Hepatocyte (in vitro differentiated cells): ENCODE measurements at regions not wholly inside any gene's neighbourhood (a gene's known extent, or its start where the extent isn't known, plus 50 kb on each side); places are given as distances from the start of the nearest gene placed in this dataset.

Experiments
- DNase-seq: peaks from one replicate; pipeline ENCODE4 v3.0.0-alpha.2; 2016; ENCODE audit warnings: low spot score
- H2AFZ ChIP-seq: fragments of 200-600 bp; sonication (generic); 2 replicates; pipeline ENCODE4 v1.6.0; 2016; ENCODE audit warnings: antibody characterized with exemption, mild to moderate bottlenecking
- H3K27ac ChIP-seq: fragments of 200-600 bp; sonication (generic); 2 replicates; pipeline ENCODE4 v1.5.1; 2016; ENCODE audit warnings: mild to moderate bottlenecking
- H3K27me3 ChIP-seq: fragments of 200-600 bp; sonication (generic); 2 replicates; pipeline ENCODE4 v1.6.1; 2016
- H3K36me3 ChIP-seq: fragments of 200-600 bp; sonication (generic); replicated peaks from 2 replicates; pipeline ENCODE4 v1.5.1; 2016; ENCODE audit warnings: low read depth; ENCODE audit not compliant: insufficient read depth
- H3K4me1 ChIP-seq: fragments of 200-600 bp; sonication (generic); 2 replicates; pipeline ENCODE4 v1.5.1; 2016; ENCODE audit warnings: mild to moderate bottlenecking, moderate library complexity; ENCODE audit not compliant: insufficient read depth
- H3K4me2 ChIP-seq: fragments of 200-600 bp; sonication (generic); 2 replicates; pipeline ENCODE4 v1.6.0; 2016
- H3K4me3 ChIP-seq: fragments of 200-600 bp; sonication (generic); 2 replicates; pipeline ENCODE4 v1.5.1; 2016; ENCODE audit warnings: mild to moderate bottlenecking
- H3K79me2 ChIP-seq: fragments of 200-600 bp; sonication (generic); 2 replicates; pipeline ENCODE4 v1.6.0; 2017; ENCODE audit warnings: mild to moderate bottlenecking
- H3K9me2 ChIP-seq: fragments of 200-600 bp; sonication (generic); replicated peaks from 2 replicates; pipeline ENCODE4 v1.6.0; 2017; ENCODE audit warnings: mild to moderate bottlenecking; ENCODE audit not compliant: insufficient read depth
- H3K9me3 ChIP-seq: fragments of 200-600 bp; sonication (generic); 2 replicates; pipeline ENCODE4 v1.5.1; 2016; ENCODE audit warnings: low read depth, mild to moderate bottlenecking
- H4K20me1 ChIP-seq: fragments of 200-600 bp; sonication (generic); 2 replicates; pipeline ENCODE4 v1.6.0; 2016; ENCODE audit warnings: mild to moderate bottlenecking; ENCODE audit not compliant: insufficient read depth, poor library complexity, severe bottlenecking
- EZH2 ChIP-seq: fragments of 200-600 bp; sonication (generic); IDR thresholded peaks from 2 replicates; pipeline ENCODE4 v1.6.1; 2016; ENCODE audit warnings: antibody characterized with exemption, mild to moderate bottlenecking, borderline replicate concordance
- EZH2phosphoT487 ChIP-seq: fragments of 200-600 bp; sonication (generic); IDR thresholded peaks from one replicate; pipeline ENCODE4 v1.6.1; 2018; ENCODE audit warnings: antibody characterized with exemption, mild to moderate bottlenecking, low read depth, moderate library complexity; ENCODE audit not compliant: unreplicated experiment, severe bottlenecking
- WGBS: methylation state at CpG from one replicate; pipeline ENCODE4 v1.1.6; 2016; ENCODE audit warnings: low lambda C conversion rate; ENCODE audit errors: missing lambda C conversion rate; 5-methylcytosine and 5-hydroxymethylcytosine counted together
- TF ChIP-seq, protein P1 (sequence below): fragments of 200-600 bp; sonication (generic); IDR thresholded peaks from 2 replicates; pipeline ENCODE4 v1.5.1; 2016; ENCODE audit warnings: antibody characterized with exemption, mild to moderate bottlenecking; ENCODE audit not compliant: poor library complexity

- Histone ChIP-seq H2AFZ (no peak overlapping the region), H3K27ac (no peak overlapping the region), H3K27me3 (no peaks in the 10 kb centered on the region), H3K9me3 (no peaks in the 10 kb centered on the region), H3K79me2 (no peaks in the 10 kb centered on the region), H3K4me3 (no peak overlapping the region), H3K9me2 (no peaks in the 10 kb centered on the region), H3K4me2 (no peak overlapping the region), H3K4me1 (no peaks in the 10 kb centered on the region), H3K36me3 (no peaks in the 10 kb centered on the region), H4K20me1 (no peaks in the 10 kb centered on the region)
- 81% methylated on average over 2 of the region's 2 CpGs for WGBS
- DNase-seq, result no peak
- TF ChIP-seq EZH2phosphoT487, result no peak
- TF ChIP-seq EZH2, result no peak
These were observed 346.0 kb downstream of the FIGN start for GRCh38 chr2:163389838-163390237.

DNA sequence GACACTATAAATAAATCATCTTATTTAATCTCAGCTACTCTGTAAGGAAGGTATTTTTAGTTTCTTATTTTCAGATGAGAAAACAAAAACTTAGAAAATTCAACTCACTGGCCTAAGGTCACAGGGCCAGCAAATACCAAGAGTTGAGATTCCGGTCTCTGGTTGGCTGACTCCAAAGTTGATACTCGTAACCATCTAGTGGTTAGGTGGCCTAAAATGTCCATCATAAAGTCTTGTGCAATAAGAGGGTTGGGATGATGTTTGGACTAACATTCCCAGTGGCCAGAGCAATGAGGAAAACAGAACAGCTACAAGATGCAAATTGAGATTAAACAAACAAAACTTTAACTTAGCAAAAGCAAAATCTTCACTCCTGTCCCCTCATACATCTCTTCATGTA is 360.3 kb downstream of the FIGN start:
- TF ChIP-seq EZH2phosphoT487 (no peak), EZH2 (no peak)
- TF ChIP-seq, protein P1, sequence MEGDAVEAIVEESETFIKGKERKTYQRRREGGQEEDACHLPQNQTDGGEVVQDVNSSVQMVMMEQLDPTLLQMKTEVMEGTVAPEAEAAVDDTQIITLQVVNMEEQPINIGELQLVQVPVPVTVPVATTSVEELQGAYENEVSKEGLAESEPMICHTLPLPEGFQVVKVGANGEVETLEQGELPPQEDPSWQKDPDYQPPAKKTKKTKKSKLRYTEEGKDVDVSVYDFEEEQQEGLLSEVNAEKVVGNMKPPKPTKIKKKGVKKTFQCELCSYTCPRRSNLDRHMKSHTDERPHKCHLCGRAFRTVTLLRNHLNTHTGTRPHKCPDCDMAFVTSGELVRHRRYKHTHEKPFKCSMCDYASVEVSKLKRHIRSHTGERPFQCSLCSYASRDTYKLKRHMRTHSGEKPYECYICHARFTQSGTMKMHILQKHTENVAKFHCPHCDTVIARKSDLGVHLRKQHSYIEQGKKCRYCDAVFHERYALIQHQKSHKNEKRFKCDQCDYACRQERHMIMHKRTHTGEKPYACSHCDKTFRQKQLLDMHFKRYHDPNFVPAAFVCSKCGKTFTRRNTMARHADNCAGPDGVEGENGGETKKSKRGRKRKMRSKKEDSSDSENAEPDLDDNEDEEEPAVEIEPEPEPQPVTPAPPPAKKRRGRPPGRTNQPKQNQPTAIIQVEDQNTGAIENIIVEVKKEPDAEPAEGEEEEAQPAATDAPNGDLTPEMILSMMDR, result no peak
- no peaks in the 10 kb centered on the region for H3K9me2 ChIP-seq
- no peak overlapping the region for H3K4me3 ChIP-seq
- H3K27me3 ChIP-seq, result no peaks in the 10 kb centered on the region
- H3K9me3 ChIP-seq, result no peaks in the 10 kb centered on the region
- H4K20me1 ChIP-seq, result no peaks in the 10 kb centered on the region
- H3K4me1 ChIP-seq, result no peaks in the 10 kb centered on the region
- H3K27ac ChIP-seq, result no peak overlapping the region
- 94% methylated on average over 2 of the region's 2 CpGs for WGBS
- DNase-seq, result no peak
- no peaks in the 10 kb centered on the region for H3K79me2 ChIP-seq
- no peaks in the 10 kb centered on the region for H3K36me3 ChIP-seq
- H2AFZ ChIP-seq, result no peak overlapping the region
- no peak overlapping the region for H3K4me2 ChIP-seq

GRCh38 chr2:163375070-163375469 is 360.7 kb downstream of the FIGN start:
- WGBS, result 87% methylated on average over 2 of the region's 2 CpGs
- H3K79me2 ChIP-seq, result no peaks in the 10 kb centered on the region

DNA sequence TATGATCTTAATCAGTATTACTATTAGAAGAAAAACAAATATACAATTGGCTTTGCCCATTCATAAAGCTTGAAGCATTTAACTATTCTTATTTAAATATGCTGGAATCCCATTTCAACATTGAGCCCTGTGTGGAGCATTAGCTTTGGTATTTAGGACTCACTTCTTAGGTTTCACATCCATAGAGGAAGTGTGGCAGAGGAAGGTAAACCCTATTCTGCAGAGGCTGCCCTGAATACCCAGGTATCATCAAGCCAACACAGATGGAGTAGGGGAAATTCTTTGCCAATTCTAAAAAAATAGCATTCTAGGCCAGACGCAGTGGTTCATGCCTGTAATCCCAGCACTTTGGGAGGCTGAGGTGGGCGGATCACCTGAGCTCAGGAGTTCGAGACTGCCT is 361.5 kb downstream of the FIGN start:
- no peak overlapping the region for H3K27ac ChIP-seq
- WGBS, result 94% methylated on average over 3 of the region's 3 CpGs
- TF ChIP-seq, protein P1, result no peak
- TF ChIP-seq EZH2phosphoT487, result no peak

More at GRCh38 chr2:163375070-163375469, 360.7 kb downstream of the FIGN start:
- no peak overlapping the region for H3K4me3 ChIP-seq
- H3K36me3 ChIP-seq, result no peaks in the 10 kb centered on the region
- TF ChIP-seq EZH2phosphoT487 (no peak), EZH2 (no peak)
- TF ChIP-seq, protein P1, result no peak
- H3K4me1 ChIP-seq, result no peaks in the 10 kb centered on the region
- no peak for DNase-seq
- H3K27me3 ChIP-seq, result no peaks in the 10 kb centered on the region
- H3K9me2 ChIP-seq, result no peaks in the 10 kb centered on the region
- no peaks in the 10 kb centered on the region for H3K9me3 ChIP-seq
- H3K27ac ChIP-seq, result no peak overlapping the region
- no peaks in the 10 kb centered on the region for H4K20me1 ChIP-seq
- H3K4me2 ChIP-seq, result no peak overlapping the region
- no peak overlapping the region for H2AFZ ChIP-seq

More for the DNA sequence above, 361.5 kb downstream of the FIGN start:
- no peaks in the 10 kb centered on the region for H3K9me2 ChIP-seq
- H3K9me3 ChIP-seq, result no peaks in the 10 kb centered on the region
- no peaks in the 10 kb centered on the region for H3K27me3 ChIP-seq
- no peak overlapping the region for H3K4me2 ChIP-seq
- peaks cover 1% of the 10 kb centered on the region for H3K4me1 ChIP-seq
- H4K20me1 ChIP-seq, result no peaks in the 10 kb centered on the region
- no peak overlapping the region for H3K4me3 ChIP-seq
- H3K79me2 ChIP-seq, result no peaks in the 10 kb centered on the region
- no peak for DNase-seq
- no peaks in the 10 kb centered on the region for H3K36me3 ChIP-seq
- no peak overlapping the region for H2AFZ ChIP-seq
